HG03097 (cell line): ENCODE measurements at regions not wholly inside any gene's neighbourhood (a gene's known extent, or its start where the extent isn't known, plus 50 kb on each side); places are given as distances from the start of the nearest gene placed in this dataset.
A peak's percentile ranks its signal among the peaks of the same experiment; 100 is the strongest.

Experiments
- ATAC-seq: cut with Tn5 transposase; IDR thresholded peaks from one replicate; pipeline ENCODE4 v1.9.1; 2021; ENCODE audit not compliant: unreplicated experiment, low FRiP score

DNA sequence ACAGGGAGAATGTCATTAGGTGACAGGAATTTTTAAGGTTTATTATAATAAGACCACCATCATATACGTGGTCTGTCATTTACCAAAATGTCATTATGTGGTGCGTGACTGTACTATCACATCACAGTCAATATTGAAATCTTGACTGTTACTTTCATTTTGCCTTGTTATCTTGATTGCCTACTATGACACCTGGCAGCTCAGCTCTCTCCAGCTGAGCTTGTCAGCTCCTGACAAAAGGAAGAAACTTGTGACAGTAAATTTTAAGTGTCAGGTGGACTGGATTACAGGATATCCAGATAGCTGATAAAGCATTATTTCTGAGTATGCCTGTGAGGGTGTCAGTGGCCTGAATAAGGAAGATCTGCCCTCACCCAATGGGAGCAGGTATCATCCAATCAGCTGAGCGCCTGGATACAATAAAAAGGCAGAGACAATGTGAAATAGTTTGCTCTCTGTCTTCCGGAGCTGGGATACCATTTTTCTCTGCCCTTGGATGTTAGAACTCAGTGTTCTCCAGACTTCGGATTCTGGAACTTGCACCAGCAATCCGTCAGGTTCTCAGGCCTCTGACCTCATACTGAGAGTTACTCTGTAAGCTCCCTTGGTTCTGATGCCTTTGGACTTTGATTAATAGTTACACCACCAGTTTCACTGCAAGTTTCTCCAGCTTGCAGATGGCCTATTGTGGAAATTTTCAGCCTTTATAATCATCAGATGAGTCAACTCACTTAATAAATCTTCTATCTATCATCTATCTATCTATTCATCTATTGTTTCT lies 1454.7 kb upstream of the IGFBP7 start:
- no peak for ATAC-seq

GRCh38 chr4:58561170-58561569 lies 1451.0 kb upstream of the IGFBP7 start:
- no peak for ATAC-seq

GRCh38 chr4:58560736-58561135 lies 1450.6 kb upstream of the IGFBP7 start:
- ATAC-seq: no peak

- no peak for ATAC-seq
These were observed 1443.5 kb upstream of the IGFBP7 start for GRCh38 chr4:58553679-58554078.

DNA sequence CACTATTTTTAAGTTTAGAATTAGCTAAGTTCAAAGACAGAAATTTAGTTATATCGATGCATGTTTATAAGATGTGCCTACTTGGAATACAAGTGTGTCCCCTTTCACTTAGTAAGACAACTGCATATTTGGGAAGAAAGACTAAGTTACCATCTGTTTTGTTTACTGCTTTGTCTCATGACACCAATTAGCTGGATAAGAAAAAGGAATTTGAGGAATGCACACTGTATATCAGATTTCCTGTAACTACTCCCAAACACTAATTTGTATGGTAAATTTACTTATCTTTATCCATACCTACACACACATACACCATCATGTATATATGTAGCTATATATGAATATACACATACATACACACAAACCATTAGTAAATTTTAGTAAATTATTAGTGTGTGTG lies 1442.8 kb upstream of the IGFBP7 start:
- no peak for ATAC-seq

DNA sequence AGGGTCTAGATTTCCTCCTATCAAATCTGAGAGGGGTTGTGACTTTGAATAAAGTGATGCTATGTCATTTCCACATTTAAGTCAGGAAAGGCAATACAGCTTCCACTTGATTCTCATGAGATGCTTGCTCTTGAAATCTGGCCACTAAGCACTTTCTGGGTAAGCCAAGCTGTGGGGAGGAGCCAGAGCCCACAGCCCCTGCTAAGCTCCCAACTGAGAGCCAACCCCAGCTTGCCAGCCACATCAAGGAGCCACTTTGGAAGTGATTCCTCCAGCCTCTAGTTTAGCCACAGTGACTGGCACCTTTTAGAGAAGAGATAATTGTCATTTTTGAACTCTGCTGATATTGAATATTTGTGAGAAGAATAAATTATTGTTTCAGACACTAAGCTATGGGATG lies 1441.5 kb upstream of the IGFBP7 start:
- ATAC-seq: no peak

DNA sequence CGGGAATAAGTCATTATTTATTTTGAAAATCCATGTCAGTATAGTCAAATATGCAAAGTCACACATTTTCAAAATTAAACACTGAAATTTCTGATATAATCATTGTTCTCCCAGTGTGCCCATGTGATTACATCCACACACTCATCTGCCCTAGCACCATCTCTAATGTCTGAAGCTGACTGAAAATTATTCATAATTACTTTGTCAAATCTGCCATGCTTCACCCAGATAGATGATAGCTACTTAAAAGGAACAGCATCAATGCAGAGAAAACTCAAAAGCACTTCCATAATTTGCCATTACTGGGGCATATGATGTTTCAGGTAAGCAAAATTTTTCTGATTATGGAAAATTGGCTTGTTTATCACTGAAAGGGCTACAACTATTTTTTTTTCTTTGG lies 1433.3 kb upstream of the IGFBP7 start:
- ATAC-seq: no peak

- no peak for ATAC-seq
These were observed 1431.7 kb upstream of the IGFBP7 start for GRCh38 chr4:58541926-58542325.

DNA sequence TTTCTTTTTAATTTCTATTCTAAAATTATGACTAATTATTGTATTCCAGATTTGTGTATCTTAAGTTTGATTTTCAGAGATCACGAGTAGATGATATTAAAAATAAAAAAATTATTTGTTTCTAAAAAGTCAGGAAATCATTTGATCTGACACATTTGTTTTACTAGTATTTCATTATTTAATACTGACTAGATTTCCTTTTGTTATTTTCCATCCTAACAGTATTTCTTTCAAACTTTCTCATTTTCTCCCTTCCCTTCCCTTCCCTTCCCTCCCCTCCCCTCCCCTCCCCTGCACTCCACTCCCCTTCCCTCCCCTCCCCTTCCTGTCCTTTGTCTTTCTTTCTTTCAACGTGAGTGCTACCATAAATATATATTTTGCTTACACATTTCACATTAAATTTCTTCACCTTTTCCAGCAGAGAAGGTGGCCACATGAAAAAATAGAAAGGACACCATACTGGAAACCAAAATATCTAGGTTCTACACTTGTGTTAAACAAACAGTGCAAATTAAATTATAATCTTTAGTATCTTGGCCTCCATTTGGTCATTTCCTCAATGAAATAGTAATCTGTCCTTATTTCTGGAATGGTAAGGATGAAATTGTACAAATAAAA lies 1412.7 kb upstream of the IGFBP7 start:
- no peak for ATAC-seq

GRCh38 chr4:58515226-58515625 lies 1405.0 kb upstream of the IGFBP7 start:
- ATAC-seq: no peak

- ATAC-seq: no peak
These were observed 1404.1 kb upstream of the IGFBP7 start for GRCh38 chr4:58514299-58514698.

- ATAC-seq: no peak
These were observed 1400.5 kb upstream of the IGFBP7 start for GRCh38 chr4:58510652-58511051.

DNA sequence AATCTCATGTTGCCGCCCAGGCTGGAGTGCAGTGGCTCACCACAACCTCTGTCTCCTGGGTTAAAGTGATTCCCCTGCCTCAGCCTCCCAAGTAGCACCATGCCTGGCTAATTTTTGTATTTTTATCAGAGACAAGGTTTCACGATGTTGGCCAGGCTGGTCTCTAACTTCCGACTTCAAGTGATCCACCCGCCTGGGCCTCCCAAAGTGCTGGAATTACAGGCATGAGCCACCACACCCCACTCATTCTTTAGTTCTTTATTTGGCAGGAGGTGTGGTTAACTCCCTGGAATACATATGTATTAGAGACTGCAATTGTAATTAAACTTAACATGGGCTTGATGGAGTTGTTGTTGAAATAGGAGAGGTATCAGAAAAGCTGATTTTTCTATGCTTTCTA lies 1396.9 kb upstream of the IGFBP7 start:
- no peak for ATAC-seq

DNA sequence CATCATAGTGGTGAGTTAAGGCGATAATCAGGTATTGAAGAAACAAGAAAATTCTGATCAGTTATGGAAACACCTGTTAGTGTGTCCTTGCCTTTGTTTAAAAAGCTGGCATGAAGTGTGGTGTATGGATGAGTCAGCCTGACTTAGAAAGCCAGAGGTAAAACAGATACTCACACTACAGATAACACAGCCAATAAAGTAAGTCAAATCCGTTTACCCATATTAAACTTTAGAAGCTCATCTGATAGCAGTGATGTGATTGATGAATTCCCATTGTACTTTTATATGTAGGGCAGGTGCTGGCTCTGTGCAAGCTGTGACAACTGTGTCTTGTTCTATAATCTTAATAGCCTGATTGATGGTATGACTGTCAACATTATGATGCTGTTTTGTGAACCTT lies 1392.7 kb upstream of the IGFBP7 start:
- no peak for ATAC-seq

DNA sequence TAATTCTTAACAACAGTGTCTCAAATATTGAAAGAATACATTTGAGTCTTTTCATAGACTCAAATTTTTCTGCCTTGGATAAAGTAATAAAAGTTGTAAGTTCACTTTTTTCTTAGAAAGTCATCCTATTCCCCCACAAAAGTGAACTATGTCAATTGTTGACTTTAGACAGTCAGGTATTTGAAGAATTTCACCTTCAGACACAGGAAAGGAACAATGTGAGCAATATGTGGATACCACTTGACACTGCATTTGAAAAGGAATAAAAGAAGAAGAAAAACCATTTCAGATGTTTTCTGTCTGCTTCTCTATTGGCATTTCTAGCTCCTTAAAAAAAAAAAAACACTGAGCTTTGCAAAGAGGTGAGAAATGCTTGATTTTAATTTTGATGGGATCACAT lies 1389.0 kb upstream of the IGFBP7 start:
- ATAC-seq: no peak

- ATAC-seq: no peak
These were observed 1381.4 kb upstream of the IGFBP7 start for GRCh38 chr4:58491620-58492019.

DNA sequence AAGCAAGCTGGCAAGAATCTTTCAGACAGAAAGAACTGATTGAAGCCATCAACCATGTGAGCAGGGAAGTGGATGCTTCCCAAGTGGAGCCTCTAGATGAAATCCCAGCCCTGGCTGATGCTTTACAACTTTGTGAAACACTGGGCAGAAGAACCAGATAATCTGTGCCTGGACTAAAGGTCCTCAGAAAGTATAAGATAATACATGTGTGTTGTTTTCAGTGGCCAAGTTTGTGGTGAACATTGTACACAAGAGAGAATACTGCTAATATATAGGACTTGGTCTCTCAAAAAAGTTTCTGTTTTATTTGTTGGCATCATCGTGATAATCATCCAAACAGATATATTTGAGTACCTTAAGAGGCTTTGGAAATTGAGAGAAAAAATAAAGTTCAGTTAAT lies 1367.8 kb upstream of the IGFBP7 start:
- ATAC-seq: no peak

- no peak for ATAC-seq
These were observed 1367.3 kb upstream of the IGFBP7 start for GRCh38 chr4:58477513-58477912.

DNA sequence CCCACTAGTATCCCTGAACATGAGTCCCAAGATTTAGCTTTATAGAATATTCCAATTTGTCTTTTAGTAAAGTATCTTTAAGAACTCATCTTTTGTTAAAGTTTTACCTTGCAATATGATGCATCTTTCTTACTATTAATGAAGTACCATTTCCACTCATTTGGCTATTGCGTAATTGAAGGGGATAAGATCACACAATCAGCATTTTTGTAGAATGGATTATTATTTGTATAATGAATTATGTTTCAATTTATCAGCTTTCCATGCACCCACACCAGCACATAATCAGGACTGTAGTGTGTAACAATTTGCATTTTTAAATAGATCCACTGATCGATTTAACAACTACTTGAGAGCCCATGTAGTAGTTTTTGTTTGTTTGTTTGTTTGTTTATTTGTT lies 1364.9 kb upstream of the IGFBP7 start:
- ATAC-seq: no peak

GRCh38 chr4:58465031-58465430 lies 1354.8 kb upstream of the IGFBP7 start:
- ATAC-seq: no peak

DNA sequence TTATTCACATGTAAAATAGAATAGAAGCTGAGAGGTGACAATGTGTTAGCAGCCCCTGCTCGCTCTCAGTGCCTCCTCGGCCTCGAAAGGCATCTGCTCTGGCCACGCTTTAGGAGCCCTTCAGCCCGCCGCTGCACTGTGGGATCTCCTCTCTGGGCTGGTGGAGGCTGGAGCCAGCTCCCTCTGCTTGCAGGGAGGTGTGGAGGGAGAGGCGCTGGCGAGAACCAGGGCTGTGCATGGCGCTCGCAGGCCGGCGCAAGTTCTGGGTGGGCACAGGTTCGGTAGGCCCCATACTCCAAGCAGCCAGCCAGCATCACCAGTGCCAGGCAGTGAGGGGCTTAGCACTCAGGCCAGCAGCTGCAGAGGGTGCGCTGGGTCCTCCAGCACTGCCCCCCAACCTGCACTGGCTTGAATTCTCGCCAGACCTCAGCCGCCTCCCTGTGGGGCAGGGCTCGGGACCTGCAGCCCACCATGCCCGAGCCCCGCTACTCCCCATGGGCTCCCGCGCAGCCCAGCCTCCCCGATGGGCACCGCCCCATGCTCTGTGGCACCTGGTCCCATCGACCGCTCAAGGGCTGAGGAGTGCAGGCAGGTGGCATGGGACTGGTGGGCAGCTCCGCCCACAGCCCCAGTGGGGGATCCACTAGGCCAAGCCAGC lies 1346.7 kb upstream of the IGFBP7 start:
- no peak for ATAC-seq

DNA sequence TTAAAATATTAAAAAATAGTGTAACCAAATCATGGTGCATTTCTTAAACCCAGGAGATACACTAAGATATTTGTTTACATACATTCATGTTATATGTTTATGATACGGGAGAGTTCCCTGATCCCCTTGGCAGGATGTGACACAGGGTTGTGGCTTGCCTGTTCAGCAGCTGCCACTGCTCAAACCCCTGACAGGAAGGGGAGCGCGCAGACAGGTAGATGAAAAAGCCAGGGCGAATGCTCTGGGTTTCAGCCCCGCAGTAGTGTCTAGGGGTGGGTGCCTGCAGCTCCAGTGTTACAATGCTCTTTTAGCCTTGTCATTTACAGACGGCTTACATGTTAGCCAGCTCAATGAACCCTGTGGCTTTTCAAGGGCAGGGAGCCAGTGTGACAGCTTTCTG lies 1343.8 kb upstream of the IGFBP7 start:
- peak; percentile 90 for ATAC-seq
